GM23248 (cell line): ENCODE measurements at regions not wholly inside any gene's neighbourhood (a gene's known extent, or its start where the extent isn't known, plus 50 kb on each side); places are given as distances from the start of the nearest gene placed in this dataset.

Experiments
- EZH2 ChIP-seq: fragments of 200-600 bp; sonication (generic); IDR thresholded peaks from 2 replicates; pipeline ENCODE4 v1.6.1; 2018; ENCODE audit warnings: antibody characterized with exemption, mild to moderate bottlenecking; ENCODE audit not compliant: insufficient read depth, poor library complexity, severe bottlenecking
- EZH2phosphoT487 ChIP-seq: fragments of 200-600 bp; sonication (generic); IDR thresholded peaks from 2 replicates; pipeline ENCODE4 v1.6.1; 2018; ENCODE audit warnings: antibody characterized with exemption, moderate library complexity, mild to moderate bottlenecking, low read depth; ENCODE audit not compliant: insufficient read depth

- TF ChIP-seq EZH2phosphoT487 = no peak
- no peak for TF ChIP-seq EZH2
These were observed 172.0 kb downstream of the MC4R start for GRCh38 chr18:60200558-60200957.
